H9 (cell line): ENCODE measurements at regions not wholly inside any gene's neighbourhood (a gene's known extent, or its start where the extent isn't known, plus 50 kb on each side); places are given as distances from the start of the nearest gene placed in this dataset.

Experiments
- DNase-seq: peaks from one replicate; pipeline ENCODE4 v3.0.0-alpha.2; 2017
- H2AFZ ChIP-seq: one replicate; pipeline ENCODE4 v1.6.1; 2013; ENCODE audit warnings: mild to moderate bottlenecking, low read length, control low read depth, moderate library complexity
- H2AK5ac ChIP-seq: 2 replicates; pipeline ENCODE4 v1.6.1; 2013; ENCODE audit warnings: low read length, control low read depth, mixed read lengths; ENCODE audit not compliant: insufficient read length
- H2BK120ac ChIP-seq: one replicate; pipeline ENCODE4 v1.6.1; 2013; ENCODE audit warnings: low read depth, mild to moderate bottlenecking, low read length, control low read depth, inconsistent platforms; ENCODE audit not compliant: poor library complexity, severe bottlenecking
- H2BK12ac ChIP-seq: 2 replicates; pipeline ENCODE4 v1.6.1; 2013; ENCODE audit warnings: low read length, control low read depth, mixed read lengths, low read depth; ENCODE audit not compliant: insufficient read length
- H2BK15ac ChIP-seq: 2 replicates; pipeline ENCODE4 v1.6.1; 2013; ENCODE audit warnings: low read depth, low read length, control low read depth
- H2BK20ac ChIP-seq: one replicate; pipeline ENCODE4 v1.6.1; 2013; ENCODE audit warnings: low read depth, mild to moderate bottlenecking, low read length, control low read depth, inconsistent platforms; ENCODE audit not compliant: poor library complexity, severe bottlenecking
- H2BK5ac ChIP-seq: 2 replicates; pipeline ENCODE4 v1.6.1; 2013; ENCODE audit warnings: low read length, control low read depth, mixed read lengths; ENCODE audit not compliant: insufficient read length
- H3K14ac ChIP-seq: 2 replicates; pipeline ENCODE4 v1.6.1; 2013; ENCODE audit warnings: low read length, control low read depth; ENCODE audit not compliant: insufficient read depth
- H3K18ac ChIP-seq: 2 replicates; pipeline ENCODE4 v1.6.1; 2013; ENCODE audit warnings: low read depth, mild to moderate bottlenecking, mixed read lengths, low read length, control low read depth; ENCODE audit not compliant: insufficient read length
- H3K23ac ChIP-seq: 2 replicates; pipeline ENCODE4 v1.6.1; 2013; ENCODE audit warnings: low read length, control low read depth, mixed read lengths, low read depth; ENCODE audit not compliant: insufficient read length
- H3K23me2 ChIP-seq: 2 replicates; pipeline ENCODE4 v1.6.1; 2013; ENCODE audit warnings: low read depth, mild to moderate bottlenecking, mixed read lengths, low read length, control low read depth; ENCODE audit not compliant: insufficient read length, poor library complexity, severe bottlenecking
- H3K27ac ChIP-seq: 2 replicates; pipeline ENCODE4 v1.5.1; 2013; ENCODE audit warnings: low read length, control low read depth, mixed read lengths, low read depth; ENCODE audit not compliant: insufficient read length
- H3K27me3 ChIP-seq: 2 replicates; pipeline ENCODE4 v1.6.1; 2013; ENCODE audit warnings: low read length, control low read depth, inconsistent platforms; ENCODE audit not compliant: insufficient read depth
- H3K4ac ChIP-seq: 2 replicates; pipeline ENCODE4 v1.6.1; 2013; ENCODE audit warnings: low read depth, mild to moderate bottlenecking, control low read depth, inconsistent platforms, low read length, moderate library complexity
- H3K4me1 ChIP-seq: 2 replicates; pipeline ENCODE4 v1.6.1; 2013; ENCODE audit warnings: low read length, control low read depth, inconsistent platforms; ENCODE audit not compliant: insufficient read depth
- H3K4me2 ChIP-seq: 2 replicates; pipeline ENCODE4 v1.6.1; 2013; ENCODE audit warnings: low read length, control low read depth, mixed read lengths; ENCODE audit not compliant: insufficient read length, insufficient read depth
- H3K56ac ChIP-seq: 2 replicates; pipeline ENCODE4 v1.6.1; 2013; ENCODE audit warnings: low read depth, mild to moderate bottlenecking, mixed read lengths, low read length, control low read depth; ENCODE audit not compliant: insufficient read length
- H3K79me1 ChIP-seq: 2 replicates; pipeline ENCODE4 v1.6.1; 2013; ENCODE audit warnings: low read depth, mild to moderate bottlenecking, moderate library complexity, low read length, control low read depth, inconsistent platforms; ENCODE audit not compliant: insufficient read depth, poor library complexity, severe bottlenecking
- H3K79me2 ChIP-seq: 2 replicates; pipeline ENCODE4 v1.6.1; 2013; ENCODE audit warnings: low read length, control low read depth, inconsistent platforms; ENCODE audit not compliant: insufficient read depth
- H3K9ac ChIP-seq: 2 replicates; pipeline ENCODE4 v1.6.1; 2013; ENCODE audit warnings: low read length, control low read depth, mixed read lengths; ENCODE audit not compliant: insufficient read length; ENCODE audit errors: extremely low read depth
- H3K9me3 ChIP-seq: one replicate; pipeline ENCODE4 v1.6.1; 2013; ENCODE audit warnings: low read depth, low read length, inconsistent platforms; ENCODE audit not compliant: control insufficient read depth
- H3T11ph ChIP-seq: one replicate; pipeline ENCODE4 v1.6.1; 2013; ENCODE audit warnings: mild to moderate bottlenecking, low read length, control low read depth, inconsistent platforms
- H4K20me1 ChIP-seq: one replicate; pipeline ENCODE4 v1.6.1; 2013; ENCODE audit not compliant: control insufficient read depth, insufficient read length, insufficient read depth
- H4K5ac ChIP-seq: 2 replicates; pipeline ENCODE4 v1.6.1; 2013; ENCODE audit warnings: low read depth, mild to moderate bottlenecking, mixed read lengths, low read length, control low read depth; ENCODE audit not compliant: insufficient read length
- H4K8ac ChIP-seq: replicated peaks from 2 replicates; pipeline ENCODE4 v1.6.1; 2013; ENCODE audit warnings: low read length, control low read depth, mixed read lengths, low read depth; ENCODE audit not compliant: insufficient read length
- H4K91ac ChIP-seq: 2 replicates; pipeline ENCODE4 v1.6.1; 2013; ENCODE audit warnings: low read depth, mild to moderate bottlenecking, moderate library complexity, mixed read lengths, low read length, control low read depth; ENCODE audit not compliant: insufficient read length
- H3K27ac Mint-ChIP-seq, 3 experiments: 2 replicates in 2 of 3; 3 replicates in 1 of 3; pipeline ENCODE4 v1.8.0; 2020 to 2021; ENCODE audit warnings: mixed read lengths in 3 of 3, mild to moderate bottlenecking in 1 of 3, moderate library complexity in 1 of 3
- H3K27me3 Mint-ChIP-seq: 2 replicates; pipeline ENCODE4 v1.8.0; 2021; ENCODE audit warnings: low read depth, mild to moderate bottlenecking, moderate library complexity, mixed read lengths
- H3K36me3 Mint-ChIP-seq, 3 experiments: 2 replicates in 2 of 3; 3 replicates in 1 of 3; pipeline ENCODE4 v1.8.0; 2020 to 2021; ENCODE audit warnings: low read depth in 3 of 3, mixed read lengths in 3 of 3; ENCODE audit not compliant: insufficient read depth in 1 of 3
- H3K4me1 Mint-ChIP-seq, 2 experiments: 2 replicates each; pipeline ENCODE4 v1.8.0; 2020; ENCODE audit warnings: mixed read lengths in 2 of 2
- H3K4me3 Mint-ChIP-seq, 2 experiments: 2 replicates in 1 of 2; 3 replicates in 1 of 2; pipeline ENCODE4 v1.8.0; 2020 to 2021; ENCODE audit warnings: mild to moderate bottlenecking in 2 of 2, mixed read lengths in 2 of 2, moderate library complexity in 1 of 2
- H3K9me3 Mint-ChIP-seq, 2 experiments: 2 replicates in 1 of 2; 3 replicates in 1 of 2; pipeline ENCODE4 v1.8.0; 2020; ENCODE audit warnings: mild to moderate bottlenecking in 2 of 2, mixed read lengths in 2 of 2, moderate library complexity in 1 of 2
- CTCF ChIP-seq: fragments of 200-600 bp; sonication (generic); conservative IDR thresholded peaks from 3 replicates; pipeline ENCODE4 v1.8.0; 2021; ENCODE audit warnings: antibody characterized with exemption, mild to moderate bottlenecking
- WGBS: extraction: QIAGEN DNeasy Blood & Tissue Kit; methylation state at CpG from one replicate; pipeline ENCODE4 v1.1.7; 2013; ENCODE audit warnings: missing lambda C conversion rate, low lambda C conversion rate, mixed read lengths; ENCODE audit not compliant: insufficient read length; ENCODE audit errors: extremely low coverage; 5-methylcytosine and 5-hydroxymethylcytosine counted together

DNA sequence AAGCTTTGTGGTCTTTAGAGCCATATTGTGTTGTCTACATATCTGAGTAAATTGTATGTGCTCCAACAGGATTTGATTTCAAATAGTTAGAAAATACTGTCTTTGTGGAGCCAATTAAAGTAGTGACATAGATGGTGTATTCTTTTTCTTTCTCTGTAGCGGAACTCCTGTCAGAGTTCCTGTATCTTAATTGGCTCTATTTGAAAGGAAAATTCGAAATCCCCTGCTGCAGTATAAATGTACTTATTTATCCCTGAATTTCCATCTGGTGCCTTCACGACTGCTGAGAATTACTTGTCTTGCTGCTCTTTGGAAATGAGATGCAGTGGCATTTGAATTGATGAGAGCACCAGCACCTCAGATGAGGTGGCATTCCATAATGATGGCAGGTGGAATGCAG lies 546.7 kb upstream of the SGCD start:
- DNase-seq, result no peak
- no peaks in the 10 kb centered on the region for H3K27me3 ChIP-seq
- no peaks in the 10 kb centered on the region for H3K23me2 ChIP-seq
- H2BK20ac ChIP-seq, result no peak overlapping the region
- H3K14ac ChIP-seq, result no peak overlapping the region
- H3K4me2 ChIP-seq, result no peak overlapping the region
- no peak overlapping the region for H3T11ph ChIP-seq
- H3K18ac ChIP-seq, result no peak overlapping the region
- no peaks in the 10 kb centered on the region for H3K4me1 ChIP-seq
- no peak overlapping the region for H2AK5ac ChIP-seq
- WGBS, result no CpG with 5 or more reads among the region's 3 CpGs
- no peak overlapping the region for H4K91ac ChIP-seq
- no peak overlapping the region for H3K9ac ChIP-seq
- H3K79me1 ChIP-seq, result no peaks in the 10 kb centered on the region
- H4K8ac ChIP-seq, result no peak overlapping the region
- H2BK120ac ChIP-seq, result no peak overlapping the region
- H3K4me3 Mint-ChIP-seq, result no peak overlapping the region
- no peak for TF ChIP-seq CTCF
- H2BK12ac ChIP-seq, result no peak overlapping the region
- no peak overlapping the region for H3K56ac ChIP-seq
- no peak overlapping the region for H2BK15ac ChIP-seq
- H3K9me3 Mint-ChIP-seq, result peaks cover 6 to 9% of the 10 kb centered on the region in 2 experiments
- peaks cover 0 to 5% (median 0%) of the 10 kb centered on the region in 3 experiments; a peak in 2 of 7 replicates for H3K36me3 Mint-ChIP-seq
- H4K5ac ChIP-seq, result no peak overlapping the region
- H3K23ac ChIP-seq, result no peak overlapping the region
- no peak overlapping the region for H2BK5ac ChIP-seq
- no peak overlapping the region for H3K4ac ChIP-seq
- no peaks in the 10 kb centered on the region for H4K20me1 ChIP-seq
- no peak overlapping the region for H3K27ac Mint-ChIP-seq
- no peak overlapping the region for H2AFZ ChIP-seq
- no peaks in the 10 kb centered on the region for H3K9me3 ChIP-seq
- H3K27ac ChIP-seq, result no peak overlapping the region
- no peaks in the 10 kb centered on the region for H3K79me2 ChIP-seq
- H3K27me3 Mint-ChIP-seq, result no peaks in the 10 kb centered on the region; the same call in 1 of the 2 replicates
- no peaks in the 10 kb centered on the region for H3K4me1 Mint-ChIP-seq
